HCT116 (cell line): ENCODE measurements at regions not wholly inside any gene's neighbourhood (a gene's known extent, or its start where the extent isn't known, plus 50 kb on each side); places are given as distances from the start of the nearest gene placed in this dataset.

Experiments
- ATAC-seq: fragments of 200-7000 bp; cut with Tn5 transposase; 2 replicates; pipeline ENCODE4 v1.9.1; 2020; ENCODE audit warnings: mild to moderate bottlenecking, moderate library complexity
- BruUV-seq: library from RNA; stranded (reverse); fragments of 400-500 nt; replicated peaks from 2 replicates; lab custom pipeline; 2021; lab: Mats Ljungman, UMichigan
- CTCF ChIA-PET: fragments of 300-600 bp; sonication (Branson Sonifier 250); formaldehyde crosslinking; loops from one replicate; lab custom pipeline; 2021; ENCODE audit warnings: antibody characterized with exemption; lab: Charles Lee
- POLR2A ChIA-PET: fragments of 300-600, 350-600 bp; sonication (Branson Sonifier 250); formaldehyde crosslinking; loops from one replicate; lab custom pipeline; 2021; ENCODE audit warnings: antibody characterized with exemption; lab: Charles Lee
- RAD21 ChIA-PET, 2 experiments: fragments of 300-600 bp; sonication (Branson Sonifier 250); formaldehyde crosslinking; loops; one replicate each; lab custom pipeline; 2023; ENCODE audit warnings: low total read pairs in 2 of 2; ENCODE audit not compliant: uncharacterized antibody in 2 of 2, unreplicated experiment in 2 of 2, low non-redundant PET in 1 of 2; lab: Charles Lee
- DNase-seq: peaks from one replicate; pipeline ENCODE4 v3.0.0-alpha.2; 2010; ENCODE audit warnings: low read depth, low spot score
- H2AFZ ChIP-seq: fragments of 200-600 bp; shearing (Covaris generic), sonication (generic); 2 replicates; pipeline ENCODE4 v1.6.1; 2017; ENCODE audit warnings: low read depth, mixed run types, mixed read lengths, antibody characterized with exemption, low read length; ENCODE audit not compliant: poor library complexity, severe bottlenecking
- H3K27ac ChIP-seq: 2 replicates; pipeline ENCODE4 v1.5.1; 2012; ENCODE audit warnings: low read depth, low read length
- H3K27me3 ChIP-seq: fragments of 200-600 bp; sonication (generic); 2 replicates; pipeline ENCODE4 v1.6.1; 2016; ENCODE audit warnings: mixed run types, low read length, mixed read lengths; ENCODE audit not compliant: insufficient read depth
- H3K36me3 ChIP-seq, 2 experiments: fragments of 200-500 bp in 1 of 2; fragments of 200-600 bp in 1 of 2; sonication (Bioruptor generic) in 1 of 2; sonication (generic) in 1 of 2; 2 replicates each; pipeline versions ENCODE4 v1.5.1 to v1.6.1; 2014 to 2016; ENCODE audit warnings: low read length in 2 of 2, inconsistent platforms in 1 of 2, mixed read lengths in 1 of 2, mixed run types in 1 of 2; ENCODE audit not compliant: insufficient read depth in 2 of 2, control insufficient read depth in 1 of 2
- H3K4me1 ChIP-seq, 2 experiments: fragments of 200-600 bp in 1 of 2; sonication (generic) in 1 of 2; 2 replicates each; pipeline versions ENCODE4 v1.5.1 to v1.6.1; 2012 to 2017; ENCODE audit warnings: low read length in 2 of 2, inconsistent platforms in 1 of 2, mild to moderate bottlenecking in 1 of 2, mixed read lengths in 1 of 2, mixed run types in 1 of 2, moderate library complexity in 1 of 2; ENCODE audit not compliant: insufficient read depth in 2 of 2, control insufficient read depth in 1 of 2
- H3K4me2 ChIP-seq: fragments of 200-600 bp; sonication (generic); 2 replicates; pipeline ENCODE4 v1.6.1; 2017; ENCODE audit warnings: mixed run types, low read length, mixed read lengths
- H3K4me3 ChIP-seq, 2 experiments: fragments of 200-600 bp in 1 of 2; sonication (generic) in 1 of 2; replicated peaks in 1 of 2; 2 replicates each; pipeline ENCODE4 v1.5.1; 2011 to 2016; ENCODE audit warnings: low read length in 2 of 2, control low read depth in 1 of 2, low read depth in 1 of 2, mild to moderate bottlenecking in 1 of 2, mixed read lengths in 1 of 2, mixed run types in 1 of 2
- H3K79me2 ChIP-seq: fragments of 200-600 bp; sonication (generic); 2 replicates; pipeline ENCODE4 v1.6.1; 2017; ENCODE audit warnings: mild to moderate bottlenecking, mixed run types, low read length, moderate library complexity, mixed read lengths; ENCODE audit not compliant: insufficient read depth
- H3K9ac ChIP-seq: fragments of 200-600 bp; sonication (generic); 2 replicates; pipeline ENCODE4 v1.6.1; 2016; ENCODE audit warnings: low read length, mixed read lengths
- H3K9me2 ChIP-seq: fragments of 200-600 bp; sonication (generic), shearing (Covaris generic); 2 replicates; pipeline ENCODE4 v1.6.1; 2017; ENCODE audit warnings: mixed run types, mild to moderate bottlenecking, moderate library complexity; ENCODE audit not compliant: insufficient read depth
- H3K9me3 ChIP-seq, 2 experiments: fragments of 200-500 bp in 1 of 2; fragments of 200-600 bp in 1 of 2; sonication (Bioruptor generic) in 1 of 2; sonication (generic) in 1 of 2; 2 replicates each; pipeline ENCODE4 v1.6.1; 2014 to 2017; ENCODE audit warnings: low read length in 2 of 2, mixed read lengths in 2 of 2, inconsistent platforms in 1 of 2, low read depth in 1 of 2, mild to moderate bottlenecking in 1 of 2, mixed run types in 1 of 2, moderate library complexity in 1 of 2; ENCODE audit not compliant: control insufficient read depth in 1 of 2, insufficient read depth in 1 of 2
- H4K20me1 ChIP-seq: fragments of 200-600 bp; sonication (generic), shearing (Covaris generic); 2 replicates; pipeline ENCODE4 v1.6.1; 2017; ENCODE audit warnings: mixed run types, mild to moderate bottlenecking, moderate library complexity; ENCODE audit not compliant: insufficient read depth
- ATF3 ChIP-seq: IDR thresholded peaks from 2 replicates; pipeline ENCODE4 v1.6.1; 2012
- CBX3 ChIP-seq: IDR thresholded peaks from 2 replicates; pipeline ENCODE4 v1.6.1; 2012; ENCODE audit warnings: low read depth
- CEBPB ChIP-seq: IDR thresholded peaks from 2 replicates; pipeline ENCODE4 v1.6.1; 2012; ENCODE audit warnings: low read depth
- ELF1 ChIP-seq: IDR thresholded peaks from 2 replicates; pipeline ENCODE4 v1.6.1; 2012; ENCODE audit warnings: low read depth, borderline replicate concordance
- EZH2 ChIP-seq: fragments of 200-600 bp; sonication (generic); IDR thresholded peaks from 2 replicates; pipeline ENCODE4 v1.6.1; 2017; ENCODE audit warnings: antibody characterized with exemption, mixed run types
- EZH2phosphoT487 ChIP-seq: fragments of 200-600 bp; IDR thresholded peaks from 2 replicates; pipeline ENCODE4 v1.6.1; 2018; ENCODE audit warnings: antibody characterized with exemption, borderline replicate concordance
- FOSL1 ChIP-seq: IDR thresholded peaks from 2 replicates; pipeline ENCODE4 v1.6.1; 2012; ENCODE audit warnings: low read depth
- POLR2A ChIP-seq: IDR thresholded peaks from 2 replicates; pipeline ENCODE4 v1.7.0; 2011; ENCODE audit warnings: borderline replicate concordance; ENCODE audit not compliant: insufficient read depth, insufficient read length; ENCODE audit errors: extremely low read depth
- POLR2AphosphoS5 ChIP-seq: IDR thresholded peaks from 2 replicates; pipeline ENCODE4 v1.6.1; 2011; ENCODE audit warnings: mild to moderate bottlenecking, low read depth, low read length, moderate library complexity
- RAD21 ChIP-seq: IDR thresholded peaks from 2 replicates; pipeline ENCODE4 v1.6.1; 2012; ENCODE audit warnings: low read depth, mild to moderate bottlenecking
- SRF ChIP-seq: IDR thresholded peaks from 2 replicates; pipeline ENCODE4 v1.6.1; 2012; ENCODE audit warnings: low read depth
- ZNF274 ChIP-seq: fragments of 200-500 bp; sonication (Bioruptor generic); IDR thresholded peaks from 2 replicates; pipeline ENCODE4 v1.6.1; 2014; ENCODE audit warnings: mild to moderate bottlenecking, low read depth, low read length, inconsistent platforms
- intact Hi-C: fragments of 100-400 bp; cut with micrococcal nuclease; formaldehyde crosslinking; loops from 2 replicates; pipeline ENCODE4 v1.10.0; 2022
- TF ChIP-seq, protein P1 (sequence below), 3 experiments: fragments of 200-600 bp in 1 of 3; sonication (generic) in 1 of 3; IDR thresholded peaks in 2 of 3; conservative IDR thresholded peaks in 1 of 3; 2 replicates each; pipeline ENCODE4 v1.5.1; 2012 to 2017; ENCODE audit warnings: low read depth in 2 of 3, low read length in 2 of 3, antibody characterized with exemption in 1 of 3, borderline replicate concordance in 1 of 3, control low read depth in 1 of 3, mild to moderate bottlenecking in 1 of 3, mixed read lengths in 1 of 3, mixed run types in 1 of 3, moderate library complexity in 1 of 3; ENCODE audit not compliant: insufficient read depth in 1 of 3
- TF ChIP-seq, protein P2 (sequence below): IDR thresholded peaks from 2 replicates; pipeline ENCODE4 v1.6.1; 2012; ENCODE audit warnings: low read depth

DNA sequence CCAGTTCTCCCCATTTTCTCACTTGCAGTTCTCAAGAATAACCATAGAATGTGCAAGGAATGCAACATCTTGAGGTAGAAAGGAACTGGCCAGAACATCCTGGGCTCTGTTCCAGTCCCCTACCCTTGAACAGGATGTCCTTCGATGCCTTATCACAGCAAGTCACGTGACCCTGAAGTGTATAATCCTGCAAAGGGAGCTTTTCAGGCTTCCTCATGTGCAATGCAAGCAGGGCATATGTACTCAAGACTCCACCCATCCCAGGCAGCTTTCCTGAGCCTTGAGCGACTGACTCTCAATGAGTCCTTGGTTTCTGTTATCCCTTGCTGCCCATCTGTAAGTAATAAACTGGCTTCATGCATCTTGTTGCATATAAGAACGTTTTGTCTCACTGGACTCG lies 311.0 kb downstream of the MRPL39 start:
- Histone ChIP-seq H3K36me3 (no peaks in the 10 kb centered on the region), H3K4me3 (no peak overlapping the region), H3K9me2 (no peaks in the 10 kb centered on the region), H4K20me1 (no peaks in the 10 kb centered on the region), H3K27me3 (no peaks in the 10 kb centered on the region), H3K4me2 (no peak overlapping the region), H3K4me1 (no peaks in the 10 kb centered on the region), H3K9me3 (peaks cover 0 to 28% of the 10 kb centered on the region in 2 experiments; a peak in 2 of 4 replicates), H3K27ac (no peak overlapping the region), H3K79me2 (no peaks in the 10 kb centered on the region), H2AFZ (no peak overlapping the region), H3K9ac (no peak overlapping the region)
- ChIA-PET RAD21 (no interaction called here), POLR2A (no interaction called here), CTCF (no interaction called here)
- BruUV-seq: no TSS peak
- DNase-seq (no peak), ATAC-seq (no peak)
- intact Hi-C loops: no loop called here
- TF ChIP-seq CEBPB (no peak), EZH2phosphoT487 (no peak), CBX3 (no peak), RAD21 (no peak), ATF3 (no peak), POLR2A (no peak), ELF1 (no peak), EZH2 (no peak), POLR2AphosphoS5 (no peak), SRF (no peak), ZNF274 (no peak), FOSL1 (no peak)
- TF ChIP-seq, protein P1, sequence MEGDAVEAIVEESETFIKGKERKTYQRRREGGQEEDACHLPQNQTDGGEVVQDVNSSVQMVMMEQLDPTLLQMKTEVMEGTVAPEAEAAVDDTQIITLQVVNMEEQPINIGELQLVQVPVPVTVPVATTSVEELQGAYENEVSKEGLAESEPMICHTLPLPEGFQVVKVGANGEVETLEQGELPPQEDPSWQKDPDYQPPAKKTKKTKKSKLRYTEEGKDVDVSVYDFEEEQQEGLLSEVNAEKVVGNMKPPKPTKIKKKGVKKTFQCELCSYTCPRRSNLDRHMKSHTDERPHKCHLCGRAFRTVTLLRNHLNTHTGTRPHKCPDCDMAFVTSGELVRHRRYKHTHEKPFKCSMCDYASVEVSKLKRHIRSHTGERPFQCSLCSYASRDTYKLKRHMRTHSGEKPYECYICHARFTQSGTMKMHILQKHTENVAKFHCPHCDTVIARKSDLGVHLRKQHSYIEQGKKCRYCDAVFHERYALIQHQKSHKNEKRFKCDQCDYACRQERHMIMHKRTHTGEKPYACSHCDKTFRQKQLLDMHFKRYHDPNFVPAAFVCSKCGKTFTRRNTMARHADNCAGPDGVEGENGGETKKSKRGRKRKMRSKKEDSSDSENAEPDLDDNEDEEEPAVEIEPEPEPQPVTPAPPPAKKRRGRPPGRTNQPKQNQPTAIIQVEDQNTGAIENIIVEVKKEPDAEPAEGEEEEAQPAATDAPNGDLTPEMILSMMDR (IDR thresholded peaks at IDR 0.05 in 2 of 3, conservative IDR thresholded peaks at IDR 0.05 in 1 of 3; ENCODE audit: borderline replicate concordance in 1 of 3, insufficient read depth in 1 of 3, low read depth in 2 of 3, low read length in 2 of 3): no peak
- TF ChIP-seq, protein P2, sequence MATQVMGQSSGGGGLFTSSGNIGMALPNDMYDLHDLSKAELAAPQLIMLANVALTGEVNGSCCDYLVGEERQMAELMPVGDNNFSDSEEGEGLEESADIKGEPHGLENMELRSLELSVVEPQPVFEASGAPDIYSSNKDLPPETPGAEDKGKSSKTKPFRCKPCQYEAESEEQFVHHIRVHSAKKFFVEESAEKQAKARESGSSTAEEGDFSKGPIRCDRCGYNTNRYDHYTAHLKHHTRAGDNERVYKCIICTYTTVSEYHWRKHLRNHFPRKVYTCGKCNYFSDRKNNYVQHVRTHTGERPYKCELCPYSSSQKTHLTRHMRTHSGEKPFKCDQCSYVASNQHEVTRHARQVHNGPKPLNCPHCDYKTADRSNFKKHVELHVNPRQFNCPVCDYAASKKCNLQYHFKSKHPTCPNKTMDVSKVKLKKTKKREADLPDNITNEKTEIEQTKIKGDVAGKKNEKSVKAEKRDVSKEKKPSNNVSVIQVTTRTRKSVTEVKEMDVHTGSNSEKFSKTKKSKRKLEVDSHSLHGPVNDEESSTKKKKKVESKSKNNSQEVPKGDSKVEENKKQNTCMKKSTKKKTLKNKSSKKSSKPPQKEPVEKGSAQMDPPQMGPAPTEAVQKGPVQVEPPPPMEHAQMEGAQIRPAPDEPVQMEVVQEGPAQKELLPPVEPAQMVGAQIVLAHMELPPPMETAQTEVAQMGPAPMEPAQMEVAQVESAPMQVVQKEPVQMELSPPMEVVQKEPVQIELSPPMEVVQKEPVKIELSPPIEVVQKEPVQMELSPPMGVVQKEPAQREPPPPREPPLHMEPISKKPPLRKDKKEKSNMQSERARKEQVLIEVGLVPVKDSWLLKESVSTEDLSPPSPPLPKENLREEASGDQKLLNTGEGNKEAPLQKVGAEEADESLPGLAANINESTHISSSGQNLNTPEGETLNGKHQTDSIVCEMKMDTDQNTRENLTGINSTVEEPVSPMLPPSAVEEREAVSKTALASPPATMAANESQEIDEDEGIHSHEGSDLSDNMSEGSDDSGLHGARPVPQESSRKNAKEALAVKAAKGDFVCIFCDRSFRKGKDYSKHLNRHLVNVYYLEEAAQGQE: no peak
